ENCODE measurements at regions not wholly inside any gene's neighbourhood (a gene's known extent, or its start where the extent isn't known, plus 50 kb on each side); places are given as distances from the start of the nearest gene placed in this dataset.

DNA sequence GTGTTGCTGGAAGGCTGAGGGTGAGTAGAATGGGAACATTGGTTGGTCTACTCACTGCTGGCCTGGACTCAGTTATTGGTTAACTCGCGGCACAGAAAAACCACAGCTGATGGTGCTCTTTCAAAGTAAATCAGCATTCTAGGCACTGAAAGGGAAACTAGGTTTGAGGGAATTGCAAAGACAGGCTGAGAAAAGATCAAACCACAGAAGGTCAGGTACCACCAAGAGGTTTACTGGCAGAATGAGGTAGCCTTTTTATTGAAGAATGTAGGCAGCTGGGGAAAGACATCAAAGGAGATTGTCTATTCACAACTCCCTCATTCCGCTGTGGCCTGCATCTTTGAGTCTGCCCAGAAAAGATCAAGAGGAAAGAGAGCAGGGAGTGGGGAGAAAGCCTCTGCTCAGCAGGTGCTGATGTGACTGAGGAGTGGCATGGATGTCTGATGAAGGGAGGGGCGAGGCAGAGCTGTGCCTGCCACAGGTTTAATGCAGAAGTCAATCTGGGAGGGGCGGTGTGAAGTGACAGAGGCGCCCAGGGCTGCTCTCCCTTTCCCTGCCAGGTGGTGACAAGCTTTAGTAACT is 255.5 kb downstream of the MAN2A1 start:
- DNase-seq (ENCODE audit: low read depth): no peak

DNA sequence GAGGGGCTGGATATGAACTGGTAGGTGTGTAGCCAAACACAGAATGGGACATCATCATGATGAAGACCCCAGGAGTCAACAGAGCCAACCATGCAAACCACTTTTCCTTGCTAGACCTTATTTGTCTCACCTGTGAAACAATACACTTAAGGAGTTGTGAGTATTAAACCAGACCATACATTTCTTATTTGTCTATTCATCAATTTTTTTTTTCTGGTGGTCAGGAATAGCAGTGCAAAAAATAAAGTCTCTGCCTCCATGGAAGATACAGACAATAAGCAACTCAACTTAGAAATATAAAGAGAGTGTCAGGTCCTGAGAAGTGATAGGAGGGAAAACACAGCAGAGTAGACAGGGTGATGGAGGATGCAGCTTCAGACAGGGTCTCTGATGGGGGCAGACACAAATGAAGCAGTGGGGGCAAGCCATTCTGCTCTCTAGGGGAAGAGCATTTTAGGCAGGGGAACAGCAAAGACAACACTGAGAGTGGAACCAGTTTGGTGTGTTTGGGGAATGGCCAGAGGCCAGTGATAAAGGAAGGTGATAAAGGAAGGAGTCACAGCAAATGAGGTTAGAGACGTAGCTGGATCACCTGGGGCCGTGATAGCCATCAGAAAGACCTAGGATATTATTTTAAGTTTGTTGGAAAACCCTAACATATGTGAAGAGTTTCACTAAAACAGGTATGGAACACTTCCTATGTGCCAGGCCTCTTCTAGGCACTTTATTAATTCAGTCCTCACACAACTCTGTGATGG is 256.2 kb downstream of the MAN2A1 start:
- DNase-seq (ENCODE audit: low read depth): no peak

DNA sequence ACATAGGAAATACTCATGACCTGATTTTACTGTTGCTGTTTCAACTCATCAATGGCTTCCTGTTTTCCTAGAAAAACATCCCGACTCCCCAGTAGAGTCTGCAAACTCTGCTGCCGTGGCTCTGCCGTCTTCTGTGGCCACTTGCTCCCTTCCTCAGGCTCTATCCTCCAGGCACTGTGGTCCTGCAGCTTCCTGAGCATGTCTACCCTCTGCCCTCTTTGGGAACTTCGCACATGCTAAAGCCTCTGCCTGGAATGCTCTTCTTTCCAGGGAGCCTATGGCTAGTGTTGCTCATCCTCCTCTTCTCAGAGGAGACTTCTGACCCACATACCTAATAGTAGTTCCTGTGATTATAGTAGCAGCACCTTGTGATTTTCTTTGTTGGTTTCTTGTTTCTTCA is 256.9 kb downstream of the MAN2A1 start:
- no peak for DNase-seq (ENCODE audit: low read depth)

DNA sequence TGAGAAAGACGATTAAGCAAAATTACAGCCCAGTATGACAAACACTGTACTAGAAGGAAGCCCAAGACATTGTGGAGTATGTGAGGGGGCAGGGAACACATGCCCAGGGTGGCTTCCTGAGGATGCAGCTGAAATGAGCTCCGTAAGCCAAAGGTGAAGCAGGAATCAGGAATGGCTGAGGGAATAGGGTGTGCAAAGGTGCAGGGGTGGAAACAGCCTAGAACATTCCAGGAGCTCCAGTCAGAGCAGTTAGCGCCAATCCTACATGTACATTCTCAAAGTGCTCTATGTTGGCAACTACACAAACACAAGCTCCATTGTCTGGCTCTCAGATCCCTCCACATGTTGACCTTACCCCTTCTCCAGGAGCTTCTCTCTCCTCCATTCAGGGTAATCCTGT is 257.9 kb downstream of the MAN2A1 start:
- no peak for DNase-seq (ENCODE audit: low read depth)

DNA sequence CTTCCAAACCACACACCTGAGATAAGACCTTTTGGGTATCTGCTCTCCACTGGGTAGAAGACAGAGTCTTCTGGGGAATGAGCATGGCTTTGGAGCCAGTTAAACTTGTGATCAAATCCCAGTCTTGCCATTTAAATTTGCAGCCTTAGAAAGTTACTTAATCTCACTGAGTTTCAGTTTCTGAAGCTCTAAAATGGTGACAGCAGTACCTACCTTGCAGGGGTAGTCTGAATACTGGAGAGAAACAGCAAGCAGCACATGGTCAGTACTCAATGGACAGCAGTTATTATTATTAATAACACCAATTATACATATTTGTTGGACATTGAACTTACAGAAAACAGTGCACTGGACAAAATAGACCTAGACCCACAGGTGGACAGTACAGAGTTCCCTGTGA is 260.9 kb downstream of the MAN2A1 start:
- no peak for DNase-seq (ENCODE audit: low read depth)

DNA sequence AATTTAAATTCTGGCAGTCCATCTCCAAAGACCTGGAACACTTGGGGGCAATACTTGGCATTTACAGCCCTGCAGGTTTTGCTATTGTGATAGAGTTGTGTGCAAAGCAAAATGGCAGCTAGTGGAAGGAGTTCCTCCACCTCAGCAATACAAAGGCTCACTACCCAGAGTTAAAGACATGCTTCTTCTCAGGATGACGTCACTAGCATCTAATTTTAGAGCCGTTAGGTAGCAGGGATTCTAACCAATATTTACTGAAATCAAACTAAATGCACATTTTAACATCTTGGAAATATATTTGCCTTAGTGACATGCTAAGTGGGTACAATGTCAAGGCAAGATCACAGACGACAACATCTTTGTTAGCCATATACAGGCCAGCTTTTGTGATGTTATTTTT is 261.6 kb downstream of the MAN2A1 start:
- DNase-seq (ENCODE audit: low read depth): no peak

DNA sequence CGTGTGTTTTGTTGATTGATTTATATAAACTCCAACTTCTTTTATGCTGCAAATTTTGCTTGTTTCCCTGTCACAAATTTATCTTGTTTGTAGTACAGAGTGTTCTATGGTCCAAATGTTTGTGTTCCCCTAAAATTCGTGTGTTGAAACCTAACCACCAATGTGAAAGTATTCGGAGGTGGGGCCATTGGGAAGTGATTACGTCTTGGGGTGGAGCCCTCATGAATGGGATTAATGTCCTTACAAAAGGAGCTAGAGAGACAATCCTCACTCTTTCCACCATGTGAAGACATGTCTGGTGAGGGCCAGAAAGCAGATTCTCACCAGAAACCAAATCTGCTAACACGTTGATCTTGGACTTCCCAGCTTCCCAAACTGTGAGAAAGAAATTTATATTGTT is 262.0 kb downstream of the MAN2A1 start:
- DNase-seq (ENCODE audit: low read depth): no peak

DNA sequence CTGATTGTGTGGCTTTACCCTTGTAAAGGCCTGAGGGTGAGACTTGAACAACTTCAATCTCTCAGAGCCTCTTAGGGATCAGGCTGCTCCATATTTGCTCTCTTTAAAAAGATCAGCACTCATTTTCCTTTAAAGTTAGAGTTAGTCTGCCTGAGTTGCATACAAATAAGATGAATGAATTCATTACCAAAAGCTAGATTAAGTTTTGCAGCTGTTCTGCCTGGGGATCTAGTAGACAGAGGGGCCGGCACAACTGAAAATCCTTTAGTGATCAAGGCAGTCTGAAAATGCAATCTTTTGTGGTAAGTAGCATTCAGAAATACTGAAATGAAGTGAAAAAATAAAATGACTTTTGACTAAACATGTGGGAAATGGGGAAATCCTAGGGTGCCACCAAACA is 264.0 kb downstream of the MAN2A1 start:
- no peak for DNase-seq (ENCODE audit: low read depth)

DNA sequence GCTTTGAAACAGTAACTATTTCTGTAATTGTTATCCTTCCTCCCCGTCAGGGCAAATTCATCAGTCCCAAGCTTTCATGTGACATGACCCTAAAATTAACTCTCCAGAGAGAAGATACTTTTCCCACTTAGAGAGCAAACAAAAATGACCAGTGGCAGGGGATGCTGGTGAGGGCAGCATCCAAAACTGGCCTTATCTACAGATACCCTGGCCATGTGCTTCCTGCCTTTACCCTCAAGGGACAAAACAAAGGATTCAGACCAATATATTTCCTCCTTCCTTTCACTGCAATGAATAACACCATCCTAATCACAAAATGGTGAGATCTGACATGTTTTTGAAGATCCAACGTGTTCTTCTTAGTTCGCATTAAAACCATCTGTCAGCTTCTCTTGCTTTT is 267.2 kb downstream of the MAN2A1 start:
- no peak for DNase-seq (ENCODE audit: low read depth)

DNA sequence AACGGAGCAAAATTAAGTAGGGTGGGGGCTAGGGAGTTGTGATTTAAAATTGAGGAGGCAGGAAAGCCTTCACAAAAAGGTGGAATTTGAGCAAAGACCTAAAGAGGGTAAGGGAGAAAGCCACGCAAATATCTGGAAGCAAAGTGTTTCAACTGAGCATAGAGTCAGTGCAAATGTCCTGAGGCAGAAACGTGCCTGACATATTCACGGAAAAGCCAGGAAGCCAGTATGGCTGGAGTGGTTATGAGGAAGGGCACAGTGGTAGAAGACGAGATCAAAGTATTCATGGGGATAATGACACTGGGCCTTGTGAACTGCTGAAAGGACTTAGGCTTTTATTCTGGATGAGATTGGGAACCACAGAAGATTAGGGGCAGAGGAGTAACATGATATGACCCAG is 268.4 kb downstream of the MAN2A1 start:
- no peak for DNase-seq (ENCODE audit: low read depth)

DNA sequence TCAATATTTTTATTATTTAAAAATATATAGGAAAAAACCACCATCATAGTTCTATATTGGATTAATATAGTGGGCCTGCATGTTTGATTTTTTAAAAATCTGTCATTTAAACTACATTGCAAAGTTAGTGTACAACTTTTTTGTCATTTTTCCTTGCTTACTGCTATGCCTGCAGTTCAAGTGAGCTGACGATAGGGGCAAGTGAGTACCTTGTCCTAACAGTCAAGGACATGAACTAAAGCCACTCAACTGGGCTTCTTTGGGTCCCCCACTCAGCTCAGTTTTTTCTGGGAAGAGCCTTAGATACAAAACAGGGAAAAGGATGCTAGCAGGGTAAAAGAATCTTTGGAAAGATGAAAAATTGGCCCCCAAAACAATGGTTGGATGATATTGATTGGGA is 269.9 kb downstream of the MAN2A1 start:
- DNase-seq (ENCODE audit: low read depth): no peak

DNA sequence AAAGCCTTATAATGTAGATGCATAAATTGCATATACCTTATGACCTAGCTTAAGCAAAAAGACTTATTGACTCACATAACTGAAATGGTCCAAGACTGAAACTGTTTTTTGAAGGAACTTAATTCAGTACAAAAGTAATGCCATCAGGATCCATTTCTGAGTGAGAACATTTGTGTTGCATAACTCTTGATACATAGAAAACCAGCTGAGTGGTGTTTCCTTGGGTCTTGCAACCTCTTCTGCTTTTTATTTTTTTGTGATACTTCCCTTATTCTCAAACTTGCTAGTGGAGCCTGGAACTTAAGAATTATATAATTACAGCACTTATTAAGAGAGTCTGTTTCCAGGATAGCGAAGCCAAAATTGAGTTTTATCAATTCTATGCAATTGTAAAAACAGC is 272.0 kb downstream of the MAN2A1 start:
- DNase-seq (ENCODE audit: low read depth): no peak

DNA sequence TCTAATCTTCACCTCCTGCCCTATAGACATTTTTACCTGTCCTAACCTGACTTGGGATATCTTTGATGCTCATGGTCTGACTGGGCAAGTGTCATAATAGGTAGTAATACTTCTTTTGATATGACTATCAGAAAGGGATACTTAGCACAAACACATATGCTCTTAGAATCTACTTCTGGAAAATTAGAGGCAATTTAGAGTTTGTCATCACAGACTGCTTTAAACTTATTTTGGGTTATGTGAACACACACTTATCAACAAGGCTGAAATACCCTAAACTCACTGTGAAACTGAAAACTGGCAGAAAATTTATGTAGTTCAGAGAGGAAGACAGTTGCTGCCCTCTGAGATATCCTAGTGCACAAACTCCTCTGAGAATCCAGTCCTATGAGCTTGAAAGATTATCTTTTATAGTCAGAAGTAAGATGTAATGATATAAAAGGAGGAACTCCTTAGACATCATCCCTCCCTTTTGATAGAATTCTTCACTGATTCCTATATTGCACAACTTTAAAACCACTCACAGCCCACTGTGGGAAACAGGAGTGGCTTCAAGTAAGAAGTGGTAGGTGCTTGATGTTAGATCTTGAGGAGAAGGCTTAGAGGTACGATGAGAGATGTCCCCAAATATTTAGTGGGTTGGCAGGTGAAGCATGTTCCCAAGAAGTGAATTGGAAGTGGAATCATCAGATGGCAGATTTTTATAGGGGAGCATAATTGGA is 273.3 kb downstream of the MAN2A1 start:
- no peak for DNase-seq (ENCODE audit: low read depth)

DNA sequence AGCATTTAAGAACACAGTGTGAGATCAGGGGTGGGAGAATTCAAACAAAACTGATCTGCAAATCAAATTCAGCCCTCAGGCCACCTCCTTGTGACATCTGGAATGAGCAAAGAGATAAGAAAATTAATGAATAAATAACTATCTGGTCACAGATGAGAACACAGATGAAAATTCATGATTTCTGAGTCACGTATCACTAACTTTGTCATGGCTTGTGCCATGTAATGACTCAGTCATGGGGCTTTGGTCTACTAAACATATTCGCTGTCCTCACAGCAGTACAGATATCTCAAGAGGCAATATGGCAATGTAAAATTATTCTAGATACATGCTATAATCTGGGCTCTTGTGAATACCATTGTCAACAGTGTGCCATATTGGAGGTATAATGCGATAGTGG is 274.4 kb downstream of the MAN2A1 start:
- DNase-seq (ENCODE audit: low read depth): no peak

DNA sequence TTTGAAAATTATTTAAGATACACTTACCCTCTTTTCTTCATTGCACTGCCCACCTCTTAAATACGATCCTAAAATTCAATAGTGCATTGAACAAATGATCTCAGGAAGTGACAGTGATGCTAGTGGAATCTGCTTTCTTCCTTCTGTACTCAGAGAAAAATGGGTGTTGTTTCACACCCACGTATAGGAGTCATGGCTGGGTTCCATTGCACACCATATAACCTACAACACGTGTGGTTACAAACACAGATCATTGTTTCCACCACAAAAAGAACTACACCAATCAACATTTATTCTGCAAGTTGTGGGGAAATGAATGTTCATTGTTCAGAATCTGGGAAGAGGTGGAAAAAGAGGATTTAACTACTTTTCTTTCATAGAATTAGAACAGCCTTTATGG is 275.9 kb downstream of the MAN2A1 start:
- DNase-seq (ENCODE audit: low read depth): no peak

DNA sequence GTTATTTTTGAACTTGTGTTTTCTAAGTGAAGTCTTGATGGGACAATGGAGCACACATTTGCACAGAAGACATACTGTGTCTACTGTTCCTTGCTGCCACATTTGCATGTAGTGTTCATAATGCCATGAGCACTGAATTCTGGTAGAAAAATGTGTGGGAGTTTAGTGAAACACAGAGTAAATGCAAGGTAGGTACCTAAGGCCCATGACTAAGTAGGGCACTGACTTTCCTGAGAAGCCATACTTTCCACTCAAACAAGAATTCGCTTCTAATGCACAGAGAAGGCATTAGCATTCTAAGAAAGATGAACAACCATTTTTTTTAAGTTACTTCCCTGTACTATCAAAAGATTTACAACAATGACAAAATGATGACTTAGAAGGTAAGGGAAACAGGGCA is 282.2 kb downstream of the MAN2A1 start:
- no peak for DNase-seq (ENCODE audit: low read depth)

DNA sequence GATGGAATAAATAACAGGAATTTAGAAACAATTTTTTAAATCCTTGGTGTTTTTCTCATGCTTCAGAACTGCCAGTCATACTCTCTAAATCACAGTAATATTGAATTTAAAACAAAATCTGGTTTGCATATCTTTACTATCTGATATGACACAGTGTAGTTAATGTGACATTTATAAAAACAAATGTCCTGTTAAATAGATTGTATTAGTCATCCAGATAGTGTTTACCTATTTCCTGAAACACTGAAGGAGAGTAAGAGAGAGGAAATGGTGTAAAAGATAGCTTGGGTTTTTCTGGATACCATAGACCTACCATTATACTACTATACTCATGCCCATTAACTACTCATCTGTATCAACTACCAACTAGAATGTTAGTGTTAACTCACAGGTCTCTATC is 292.3 kb downstream of the MAN2A1 start:
- no peak for DNase-seq (ENCODE audit: low read depth)

DNA sequence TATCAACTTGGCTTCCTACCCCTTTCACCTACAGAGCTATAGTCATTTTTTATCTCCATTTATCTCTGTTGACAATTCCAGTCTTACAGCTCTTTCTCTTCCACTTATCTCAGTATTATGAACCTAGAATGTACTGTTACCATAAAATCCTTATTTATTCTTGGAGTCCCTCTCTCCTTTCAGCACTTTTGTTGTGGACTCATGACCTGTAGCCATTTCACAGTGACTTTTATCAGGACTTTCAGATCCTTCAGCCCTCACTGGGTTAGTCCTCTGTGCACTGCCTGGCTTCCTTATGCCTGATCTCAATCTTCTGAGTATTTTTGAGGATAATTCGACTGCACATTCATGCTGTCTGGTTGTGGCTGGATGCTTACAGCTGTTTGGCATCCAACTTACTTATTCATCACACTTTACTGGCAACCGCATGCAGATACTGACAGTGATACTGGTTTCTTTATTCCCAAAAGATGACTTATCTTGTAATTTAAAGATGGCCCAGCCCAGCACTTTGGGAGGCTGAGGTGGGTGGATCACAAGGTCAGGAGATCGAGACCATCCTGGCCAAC is 293.3 kb downstream of the MAN2A1 start:
- DNase-seq (ENCODE audit: low read depth): no peak

DNA sequence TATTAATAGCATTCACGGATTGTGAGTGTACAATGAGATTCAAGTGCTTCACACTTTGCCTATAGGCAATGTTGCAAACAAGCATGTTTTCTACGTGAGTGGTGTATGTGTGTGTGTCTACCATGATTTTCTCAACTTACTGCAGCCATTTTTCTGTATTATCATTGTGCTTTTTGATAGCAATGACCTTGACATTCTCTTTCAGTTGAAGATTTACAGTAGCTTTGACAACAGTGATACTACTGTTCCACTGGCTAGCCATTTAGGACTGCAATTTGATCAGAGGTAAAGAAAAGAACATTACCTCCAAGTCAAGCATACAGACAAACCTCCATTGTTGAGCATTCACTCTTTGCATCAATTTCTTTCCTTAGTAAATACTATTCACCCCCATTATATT is 297.0 kb downstream of the MAN2A1 start:
- no peak for DNase-seq (ENCODE audit: low read depth)

DNA sequence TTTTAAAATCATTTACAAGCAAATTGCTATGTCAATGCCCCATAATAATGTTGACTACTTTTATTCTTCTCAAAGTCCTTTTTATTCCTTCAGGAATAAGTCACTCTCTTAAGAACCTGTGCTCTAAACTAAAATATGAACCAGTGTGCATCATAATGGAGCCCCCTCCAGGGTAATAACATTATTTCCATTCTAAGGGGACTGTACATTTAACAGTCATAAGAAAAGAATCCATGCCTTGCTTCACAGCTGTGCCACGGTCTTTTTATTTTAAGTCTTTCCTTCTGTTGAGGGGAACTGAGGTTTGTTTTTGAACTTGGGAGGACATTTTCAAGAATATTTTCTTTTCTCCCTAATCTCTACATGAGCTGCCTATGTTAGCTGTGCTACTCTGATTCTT is 297.6 kb downstream of the MAN2A1 start:
- peak; percentile 6 for DNase-seq (ENCODE audit: low read depth)

DNA sequence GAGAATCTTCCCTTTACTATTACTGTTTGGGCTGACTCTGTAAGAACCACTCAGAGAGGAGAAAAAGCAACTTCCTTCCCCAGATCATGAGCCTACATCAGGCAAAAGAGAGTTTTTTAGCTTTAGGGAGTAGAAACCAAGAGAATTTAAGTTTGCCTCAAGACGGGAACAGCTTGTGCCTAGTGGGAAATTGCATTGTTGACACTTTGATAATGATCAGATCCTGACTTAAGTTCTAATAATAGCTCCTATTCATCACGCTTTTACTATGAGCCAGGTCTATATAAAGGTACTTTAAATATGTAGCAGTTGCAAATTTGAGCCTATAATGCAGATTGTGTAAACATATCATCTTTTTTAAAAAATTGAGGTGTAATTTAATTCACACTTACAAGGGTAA is 298.2 kb downstream of the MAN2A1 start:
- no peak for DNase-seq (ENCODE audit: low read depth)

DNA sequence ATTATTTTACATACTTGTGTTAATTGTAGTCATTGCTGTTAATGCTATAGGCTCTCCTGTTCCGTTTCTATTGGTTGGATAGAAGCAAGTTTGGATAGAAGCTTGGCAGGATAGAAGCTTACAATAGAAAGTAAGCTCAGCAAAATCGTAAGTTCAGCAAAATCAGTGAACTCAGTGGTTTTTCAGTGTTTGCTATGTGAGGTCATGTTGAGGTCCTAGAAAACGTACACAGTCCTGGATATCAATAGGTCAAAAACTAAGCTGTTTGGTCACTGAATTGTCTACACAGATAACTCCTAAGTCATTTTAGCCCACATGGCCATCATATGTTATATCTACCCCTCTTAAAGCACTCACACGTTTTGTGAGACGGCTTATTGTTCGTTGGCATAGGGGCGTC is 299.4 kb downstream of the MAN2A1 start:
- DNase-seq (ENCODE audit: low read depth): no peak

DNA sequence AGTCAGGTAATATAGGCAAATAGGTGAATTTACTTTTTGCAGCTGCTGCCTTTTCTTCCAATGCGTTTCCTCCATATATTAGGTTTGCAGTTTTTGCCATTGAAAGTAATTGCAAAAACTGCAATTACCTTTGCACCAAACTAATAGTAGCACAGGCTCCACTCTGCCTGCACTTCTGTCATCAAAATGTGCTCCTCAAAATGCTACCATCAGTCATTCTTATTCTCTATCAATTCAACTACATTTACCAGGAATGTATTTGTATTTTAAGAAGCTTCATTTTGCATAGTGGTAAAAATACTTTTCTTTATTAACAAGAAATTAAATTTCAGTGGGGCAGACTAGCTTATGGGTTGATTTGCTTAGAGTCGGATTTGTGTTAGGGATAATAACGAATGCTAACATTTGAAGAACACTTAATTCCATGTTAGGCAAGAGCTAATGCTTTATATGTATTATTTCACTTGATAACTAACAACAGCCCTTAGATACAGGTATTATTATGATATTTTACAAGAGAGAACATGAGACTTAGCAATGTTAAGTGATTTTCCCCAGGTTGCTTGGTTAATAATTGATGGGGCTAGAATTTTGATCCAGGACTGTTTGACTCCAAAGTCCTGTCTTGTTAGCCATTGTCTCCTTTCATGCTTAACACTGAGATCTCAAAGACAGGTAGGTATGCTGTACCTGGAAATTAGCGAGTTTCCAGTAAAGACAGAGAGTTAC is 300.4 kb downstream of the MAN2A1 start:
- DNase-seq (ENCODE audit: low read depth): no peak

Data from iris pigment epithelial cell (primary cell).